Fibroblast of mammary gland (primary cell): ENCODE measurements at regions not wholly inside any gene's neighbourhood (a gene's known extent, or its start where the extent isn't known, plus 50 kb on each side); places are given as distances from the start of the nearest gene placed in this dataset.
"Not testable (repeated sequence)": the region's sequence is repeated elsewhere in the genome, so short reads cannot be mapped to it uniquely, and the experiment has no call there.

Source experiments
- DNase-seq: peaks from one replicate; pipeline ENCODE4 v3.0.0-alpha.2; 2010; ENCODE audit warnings: low read depth
- H3K4me3 ChIP-seq: 2 replicates; pipeline ENCODE4 v1.5.1; 2011; ENCODE audit warnings: low read depth, mild to moderate bottlenecking, low read length, moderate library complexity; ENCODE audit not compliant: control insufficient read depth
- TF ChIP-seq, protein P1 (sequence below): conservative IDR thresholded peaks from 2 replicates; pipeline ENCODE4 v1.5.1; 2011; ENCODE audit warnings: low read depth, low read length, inconsistent platforms; ENCODE audit not compliant: control insufficient read depth, insufficient read depth

DNA sequence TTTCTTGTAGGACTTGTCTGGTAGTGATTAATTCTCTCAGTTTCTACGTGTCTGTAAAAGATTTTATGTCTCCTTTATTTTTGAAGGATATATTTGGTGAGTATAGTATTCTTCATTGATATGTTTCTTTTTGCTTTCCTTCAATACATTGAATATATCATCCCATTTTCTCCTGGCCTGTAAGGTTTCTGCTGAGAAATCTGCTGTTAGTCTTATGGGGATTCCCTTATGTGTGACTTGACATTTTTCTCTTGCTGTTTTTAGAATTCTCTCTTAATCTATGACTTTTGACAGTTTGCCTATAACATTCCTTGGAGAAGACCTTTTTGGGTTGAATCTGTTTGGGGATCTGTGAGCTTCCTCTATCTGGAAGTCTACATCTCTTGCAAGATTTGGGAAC lies 281.0 kb upstream of the MEIS1 start:
- no peak overlapping the region for H3K4me3 ChIP-seq
- TF ChIP-seq, protein P1, sequence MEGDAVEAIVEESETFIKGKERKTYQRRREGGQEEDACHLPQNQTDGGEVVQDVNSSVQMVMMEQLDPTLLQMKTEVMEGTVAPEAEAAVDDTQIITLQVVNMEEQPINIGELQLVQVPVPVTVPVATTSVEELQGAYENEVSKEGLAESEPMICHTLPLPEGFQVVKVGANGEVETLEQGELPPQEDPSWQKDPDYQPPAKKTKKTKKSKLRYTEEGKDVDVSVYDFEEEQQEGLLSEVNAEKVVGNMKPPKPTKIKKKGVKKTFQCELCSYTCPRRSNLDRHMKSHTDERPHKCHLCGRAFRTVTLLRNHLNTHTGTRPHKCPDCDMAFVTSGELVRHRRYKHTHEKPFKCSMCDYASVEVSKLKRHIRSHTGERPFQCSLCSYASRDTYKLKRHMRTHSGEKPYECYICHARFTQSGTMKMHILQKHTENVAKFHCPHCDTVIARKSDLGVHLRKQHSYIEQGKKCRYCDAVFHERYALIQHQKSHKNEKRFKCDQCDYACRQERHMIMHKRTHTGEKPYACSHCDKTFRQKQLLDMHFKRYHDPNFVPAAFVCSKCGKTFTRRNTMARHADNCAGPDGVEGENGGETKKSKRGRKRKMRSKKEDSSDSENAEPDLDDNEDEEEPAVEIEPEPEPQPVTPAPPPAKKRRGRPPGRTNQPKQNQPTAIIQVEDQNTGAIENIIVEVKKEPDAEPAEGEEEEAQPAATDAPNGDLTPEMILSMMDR: no peak
- DNase-seq: no peak

DNA sequence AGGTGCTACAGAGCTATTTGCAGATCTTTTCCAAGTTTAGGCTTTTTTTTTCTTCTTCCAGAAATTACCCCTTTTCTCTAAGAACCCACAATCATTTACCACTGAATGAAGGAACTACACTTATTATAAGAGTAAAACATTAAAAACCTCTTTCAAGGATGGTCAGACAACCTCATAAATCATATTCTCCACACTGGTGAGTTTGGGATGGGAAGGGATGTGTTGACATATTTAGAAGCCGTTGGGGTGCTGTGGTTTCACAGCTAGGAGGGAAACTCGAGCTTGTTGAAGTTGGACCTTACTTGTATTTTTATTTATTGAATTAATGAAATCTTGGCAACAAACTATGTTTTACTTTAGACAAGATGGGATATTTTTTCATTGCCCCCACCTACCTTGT lies 289.4 kb upstream of the MEIS1 start:
- no peak overlapping the region for H3K4me3 ChIP-seq
- TF ChIP-seq, protein P1: no peak
- no peak for DNase-seq

DNA sequence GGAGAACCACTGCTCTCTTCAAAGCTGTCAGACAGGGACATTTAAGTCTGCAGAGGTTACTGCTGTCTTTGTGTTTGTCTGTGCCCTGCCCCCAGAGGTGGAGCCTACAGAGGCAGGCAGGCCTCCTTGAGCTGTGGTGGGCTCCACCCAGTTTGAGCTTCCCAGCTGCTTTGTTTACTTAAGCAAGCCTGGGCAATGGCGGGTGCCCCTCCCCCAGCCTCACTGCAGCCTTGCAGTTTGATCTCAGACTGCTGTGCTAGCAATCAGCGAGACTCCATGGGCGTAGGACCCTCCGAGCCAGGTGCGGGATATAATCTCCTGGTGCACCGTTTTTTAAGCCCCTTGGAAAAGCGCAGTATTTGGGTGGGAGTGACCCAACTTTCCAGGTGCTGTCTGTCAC lies 290.6 kb upstream of the MEIS1 start:
- not testable (repeated sequence) for H3K4me3 ChIP-seq, DNase-seq

DNA sequence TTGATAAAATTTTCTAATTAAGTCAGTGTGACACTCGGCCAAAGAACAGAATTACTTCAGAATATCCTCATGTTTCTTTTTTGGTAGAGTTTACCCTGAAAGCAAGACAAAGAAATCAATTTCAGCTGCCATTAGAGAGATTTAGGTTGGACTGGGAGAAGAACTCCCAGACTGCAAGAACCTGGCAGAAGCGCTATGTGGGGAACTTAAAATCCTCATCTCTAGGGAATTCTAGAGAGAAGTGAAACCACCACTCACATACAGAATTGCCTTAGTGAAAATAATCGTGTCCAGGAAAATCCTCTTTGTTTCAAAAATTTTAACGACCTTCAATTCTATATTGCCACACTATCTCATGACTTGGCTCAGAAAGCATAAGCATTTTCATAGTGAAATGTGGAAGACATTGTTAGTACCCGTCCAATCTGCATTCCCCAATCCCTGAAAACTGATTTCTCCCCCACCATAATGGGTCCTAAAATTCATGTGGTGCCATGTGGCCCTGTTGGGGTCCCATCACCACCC lies 297.3 kb upstream of the MEIS1 start:
- no peak overlapping the region for H3K4me3 ChIP-seq
- DNase-seq: no peak
- TF ChIP-seq, protein P1: no peak

DNA sequence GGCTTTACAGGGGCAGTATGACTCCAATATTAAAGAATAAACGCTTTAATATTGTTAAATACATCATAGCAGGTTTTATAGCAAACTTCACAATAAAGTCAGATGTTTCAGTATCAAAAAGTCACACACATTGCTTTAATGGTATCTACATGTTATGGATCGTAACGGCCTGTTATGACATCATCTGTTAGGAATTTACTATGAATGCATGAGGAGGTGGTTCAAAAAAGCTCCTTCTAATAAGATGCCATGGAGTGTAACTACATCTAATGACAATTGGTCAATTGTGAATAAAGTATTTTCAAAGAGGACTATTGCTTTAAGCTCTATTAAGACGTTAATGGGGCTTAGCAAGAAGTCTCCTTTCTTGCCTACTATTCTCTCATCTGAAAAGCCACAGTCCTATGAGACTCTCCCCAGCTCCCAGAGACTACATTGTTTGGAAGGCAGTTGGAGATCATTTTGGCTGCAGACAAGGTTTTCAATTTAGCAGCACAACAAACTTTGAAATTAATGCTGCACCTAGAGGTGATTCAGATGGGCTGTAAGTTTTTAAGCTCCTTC lies 300.7 kb upstream of the MEIS1 start:
- no peak overlapping the region for H3K4me3 ChIP-seq
- DNase-seq: no peak
- TF ChIP-seq, protein P1: no peak

DNA sequence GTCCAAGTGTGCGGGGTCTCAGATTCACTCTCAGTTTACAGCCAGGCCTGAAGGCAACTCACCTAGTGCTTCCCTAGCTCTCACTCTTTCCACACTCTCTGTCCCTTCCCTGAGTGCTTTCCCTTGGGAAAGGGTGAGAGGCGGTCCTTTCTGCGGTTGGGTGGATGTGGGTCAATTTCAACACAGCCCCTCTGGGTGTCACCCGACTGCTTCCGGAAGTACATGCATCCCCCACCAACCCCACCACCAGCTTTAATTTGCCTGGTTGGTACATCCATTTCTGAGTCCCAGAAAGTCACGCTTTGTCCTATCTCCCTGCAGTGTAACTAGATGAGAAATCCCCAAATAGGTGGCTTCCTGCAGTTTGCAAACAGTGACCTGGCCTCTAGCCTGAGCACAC lies 307.3 kb upstream of the MEIS1 start:
- H3K4me3 ChIP-seq: no peak overlapping the region
- TF ChIP-seq, protein P1: no peak
- DNase-seq: no peak

DNA sequence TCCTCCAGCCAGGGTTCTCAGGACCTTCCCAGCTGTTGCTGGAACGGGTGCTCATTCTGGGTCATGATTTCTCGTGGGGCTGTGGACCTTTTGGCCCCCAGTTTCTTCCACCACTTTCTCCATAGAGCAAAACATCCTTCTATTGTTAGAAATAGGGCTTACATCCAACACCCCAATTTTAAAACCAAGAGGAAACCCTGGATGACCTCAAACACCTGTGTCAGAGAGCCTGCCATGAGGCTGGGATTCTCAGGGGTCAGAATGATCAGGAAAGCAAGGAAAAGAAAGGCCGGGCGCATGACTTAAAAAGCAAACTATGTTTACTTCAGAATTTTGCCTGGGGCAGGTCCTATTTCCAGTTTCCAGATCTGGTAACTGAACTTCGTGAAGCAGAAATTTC lies 307.9 kb upstream of the MEIS1 start:
- TF ChIP-seq, protein P1: no peak
- H3K4me3 ChIP-seq: no peak overlapping the region
- no peak for DNase-seq
